CD14-positive monocyte (primary cell): ENCODE measurements at regions not wholly inside any gene's neighbourhood (a gene's known extent, or its start where the extent isn't known, plus 50 kb on each side); places are given as distances from the start of the nearest gene placed in this dataset.

Experiments used
- DNase-seq, 3 donors: peaks; one replicate each; pipeline ENCODE4 v3.0.0-alpha.2; 2011 to 2022
- H2AFZ ChIP-seq: 2 replicates; pipeline ENCODE4 v1.6.0; 2012; ENCODE audit warnings: mild to moderate bottlenecking, low read depth, low read length, inconsistent platforms; ENCODE audit not compliant: insufficient read depth, poor library complexity, severe bottlenecking
- H3K27ac ChIP-seq, 2 donors: 1 replicate in 1 of 2; 2 replicates in 1 of 2; pipeline ENCODE4 v1.5.1; 2012 to 2013; ENCODE audit warnings: low read length in 2 of 2, control low read depth in 1 of 2, inconsistent platforms in 1 of 2, low read depth in 1 of 2, mild to moderate bottlenecking in 1 of 2
- H3K27me3 ChIP-seq, 2 donors: one replicate each; pipeline versions ENCODE4 v1.6.0 to v1.6.1; 2011 to 2013; ENCODE audit warnings: low read length in 2 of 2; ENCODE audit not compliant: control insufficient read depth in 2 of 2, insufficient read depth in 2 of 2
- H3K36me3 ChIP-seq, 2 donors: replicated peaks in 1 of 2; 1 replicate in 1 of 2; 2 replicates in 1 of 2; pipeline versions ENCODE4 v1.5.1 to v1.6.1; 2012 to 2013; ENCODE audit warnings: low read length in 2 of 2, control low read depth in 1 of 2, inconsistent platforms in 1 of 2, mild to moderate bottlenecking in 1 of 2; ENCODE audit not compliant: insufficient read depth in 2 of 2, control insufficient read depth in 1 of 2
- H3K4me1 ChIP-seq, 2 donors: 1 replicate in 1 of 2; 2 replicates in 1 of 2; pipeline versions ENCODE4 v1.5.1 to v1.6.1; 2012 to 2013; ENCODE audit warnings: low read length in 2 of 2, control low read depth in 1 of 2, inconsistent platforms in 1 of 2, mild to moderate bottlenecking in 1 of 2, moderate library complexity in 1 of 2; ENCODE audit not compliant: insufficient read depth in 2 of 2, control insufficient read depth in 1 of 2
- H3K4me2 ChIP-seq: replicated peaks from 2 replicates; pipeline ENCODE3; 2012; ENCODE audit warnings: low read length, moderate library complexity, mild to moderate bottlenecking; ENCODE audit not compliant: poor library complexity, severe bottlenecking; ENCODE audit errors: extremely low read depth
- H3K4me3 ChIP-seq, 3 experiments: fragments of 200-600 bp in 1 of 3; sonication (generic) in 1 of 3; replicated peaks in 1 of 3; 1 replicate in 2 of 3; 2 replicates in 1 of 3; pipeline ENCODE4 v1.5.1; 2011 to 2013; ENCODE audit warnings: low read length in 3 of 3, mild to moderate bottlenecking in 3 of 3, control low read depth in 2 of 3, low read depth in 2 of 3, inconsistent platforms in 1 of 3, moderate library complexity in 1 of 3
- H3K79me2 ChIP-seq: 2 replicates; pipeline ENCODE4 v1.6.0; 2012; ENCODE audit warnings: mild to moderate bottlenecking, control low read depth, inconsistent platforms, low read length, moderate library complexity; ENCODE audit not compliant: insufficient read depth
- H3K9ac ChIP-seq: 2 replicates; pipeline ENCODE4 v1.6.0; 2017; ENCODE audit warnings: low read length, mild to moderate bottlenecking; ENCODE audit not compliant: insufficient read depth, poor library complexity, severe bottlenecking
- H3K9me3 ChIP-seq, 2 donors: replicated peaks in 1 of 2; 1 replicate in 1 of 2; 2 replicates in 1 of 2; pipeline versions ENCODE4 v1.5.1 to v1.6.1; 2012 to 2013; ENCODE audit warnings: low read length in 2 of 2, control low read depth in 1 of 2; ENCODE audit not compliant: control insufficient read depth in 1 of 2, insufficient read depth in 1 of 2
- H4K20me1 ChIP-seq: 2 replicates; pipeline ENCODE4 v1.6.0; 2012; ENCODE audit warnings: mild to moderate bottlenecking, low read length, control low read depth, moderate library complexity; ENCODE audit not compliant: insufficient read depth
- H3K27ac Mint-ChIP-seq, 7 donors: one replicate each; pipeline ENCODE4 v1.8.0; 2020; ENCODE audit warnings: mild to moderate bottlenecking in 7 of 7, mixed read lengths in 7 of 7, moderate library complexity in 6 of 7, inconsistent platforms in 2 of 7
- H3K27me3 Mint-ChIP-seq, 3 donors: one replicate each; pipeline ENCODE4 v1.8.0; 2021 to 2022; ENCODE audit warnings: low read depth in 3 of 3, mild to moderate bottlenecking in 3 of 3, mixed read lengths in 3 of 3, moderate library complexity in 3 of 3, inconsistent platforms in 1 of 3
- H3K36me3 Mint-ChIP-seq, 2 donors: one replicate each; pipeline ENCODE4 v1.8.0; 2020; ENCODE audit warnings: mixed read lengths in 2 of 2, inconsistent platforms in 1 of 2, mild to moderate bottlenecking in 1 of 2
- H3K4me1 Mint-ChIP-seq: one replicate; pipeline ENCODE4 v1.8.0; 2020; ENCODE audit warnings: mild to moderate bottlenecking, mixed read lengths
- H3K4me3 Mint-ChIP-seq, 2 donors: one replicate each; pipeline ENCODE4 v1.8.0; 2020; ENCODE audit warnings: mild to moderate bottlenecking in 2 of 2, mixed read lengths in 2 of 2, moderate library complexity in 1 of 2
- H3K9me3 Mint-ChIP-seq, 7 donors: one replicate each; pipeline ENCODE4 v1.8.0; 2020 to 2022; ENCODE audit warnings: mixed read lengths in 7 of 7, mild to moderate bottlenecking in 6 of 7, moderate library complexity in 6 of 7, inconsistent platforms in 2 of 7
- WGBS: methylation state at CpG from one replicate; pipeline ENCODE4 v1.1.5; 2013; ENCODE audit warnings: missing lambda C conversion rate; ENCODE audit not compliant: insufficient coverage; 5-methylcytosine and 5-hydroxymethylcytosine counted together
- intact Hi-C, 2 donors: fragments of 100-400 bp; cut with micrococcal nuclease; formaldehyde crosslinking; loops; one replicate each; pipeline versions ENCODE4 v1.15.0 to v1.15.1; 2023
- TF ChIP-seq, protein P1 (sequence below): fragments of 200-600 bp; IDR thresholded peaks from one replicate; pipeline ENCODE4 v1.8.0; 2022; ENCODE audit warnings: antibody characterized with exemption, mild to moderate bottlenecking

DNA sequence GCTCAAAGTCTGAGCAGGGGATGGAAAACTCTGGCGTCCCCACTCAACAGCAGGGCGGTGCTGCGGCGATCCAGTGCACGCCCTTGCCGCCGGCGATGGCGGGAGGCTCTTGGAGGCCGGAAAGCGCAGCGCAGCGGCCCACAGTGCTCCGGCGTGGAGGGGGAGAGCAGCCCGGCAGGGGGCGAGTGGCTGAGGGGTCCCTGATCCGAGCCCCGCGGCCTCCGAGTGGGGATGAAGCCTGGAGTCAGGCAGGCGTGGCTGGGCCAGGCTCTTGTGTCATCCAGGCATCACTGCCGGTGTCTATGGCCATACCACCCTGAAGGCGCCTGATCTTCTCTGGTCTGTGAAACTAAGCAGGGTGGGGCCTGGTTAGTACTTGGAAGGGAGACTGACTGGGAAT, 183.1 kb downstream of the ALG10 start:
- Histone ChIP-seq H3K9me3 (peaks cover 36 to 60% of the 10 kb centered on the region in 2 donors), H4K20me1 (no peaks in the 10 kb centered on the region), H3K36me3 (no peaks in the 10 kb centered on the region), H3K4me3 (no peak overlapping the region), H3K9ac (no peak overlapping the region), H2AFZ (no peak overlapping the region), H3K4me2 (no peak overlapping the region), H3K27ac (no peak overlapping the region), H3K79me2 (no peaks in the 10 kb centered on the region), H3K4me1 (no peaks in the 10 kb centered on the region), H3K27me3 (no peaks in the 10 kb centered on the region)
- Mint-ChIP-seq H3K9me3 (peaks cover 26 to 71% (median 50%) of the 10 kb centered on the region in 7 donors), H3K27ac (peak overlapping the region in 1 of 7 donors; percentile 44), H3K4me1 (no peaks in the 10 kb centered on the region), H3K4me3 (no peak overlapping the region), H3K36me3 (no peaks in the 10 kb centered on the region), H3K27me3 (peaks cover 0 to 3% (median 0%) of the 10 kb centered on the region in 3 donors)
- WGBS, result 92% methylated on average over 23 of the region's 24 CpGs
- intact Hi-C loops, result no loop called here
- TF ChIP-seq, protein P1, sequence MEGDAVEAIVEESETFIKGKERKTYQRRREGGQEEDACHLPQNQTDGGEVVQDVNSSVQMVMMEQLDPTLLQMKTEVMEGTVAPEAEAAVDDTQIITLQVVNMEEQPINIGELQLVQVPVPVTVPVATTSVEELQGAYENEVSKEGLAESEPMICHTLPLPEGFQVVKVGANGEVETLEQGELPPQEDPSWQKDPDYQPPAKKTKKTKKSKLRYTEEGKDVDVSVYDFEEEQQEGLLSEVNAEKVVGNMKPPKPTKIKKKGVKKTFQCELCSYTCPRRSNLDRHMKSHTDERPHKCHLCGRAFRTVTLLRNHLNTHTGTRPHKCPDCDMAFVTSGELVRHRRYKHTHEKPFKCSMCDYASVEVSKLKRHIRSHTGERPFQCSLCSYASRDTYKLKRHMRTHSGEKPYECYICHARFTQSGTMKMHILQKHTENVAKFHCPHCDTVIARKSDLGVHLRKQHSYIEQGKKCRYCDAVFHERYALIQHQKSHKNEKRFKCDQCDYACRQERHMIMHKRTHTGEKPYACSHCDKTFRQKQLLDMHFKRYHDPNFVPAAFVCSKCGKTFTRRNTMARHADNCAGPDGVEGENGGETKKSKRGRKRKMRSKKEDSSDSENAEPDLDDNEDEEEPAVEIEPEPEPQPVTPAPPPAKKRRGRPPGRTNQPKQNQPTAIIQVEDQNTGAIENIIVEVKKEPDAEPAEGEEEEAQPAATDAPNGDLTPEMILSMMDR, result no peak
- no peak for DNase-seq

DNA sequence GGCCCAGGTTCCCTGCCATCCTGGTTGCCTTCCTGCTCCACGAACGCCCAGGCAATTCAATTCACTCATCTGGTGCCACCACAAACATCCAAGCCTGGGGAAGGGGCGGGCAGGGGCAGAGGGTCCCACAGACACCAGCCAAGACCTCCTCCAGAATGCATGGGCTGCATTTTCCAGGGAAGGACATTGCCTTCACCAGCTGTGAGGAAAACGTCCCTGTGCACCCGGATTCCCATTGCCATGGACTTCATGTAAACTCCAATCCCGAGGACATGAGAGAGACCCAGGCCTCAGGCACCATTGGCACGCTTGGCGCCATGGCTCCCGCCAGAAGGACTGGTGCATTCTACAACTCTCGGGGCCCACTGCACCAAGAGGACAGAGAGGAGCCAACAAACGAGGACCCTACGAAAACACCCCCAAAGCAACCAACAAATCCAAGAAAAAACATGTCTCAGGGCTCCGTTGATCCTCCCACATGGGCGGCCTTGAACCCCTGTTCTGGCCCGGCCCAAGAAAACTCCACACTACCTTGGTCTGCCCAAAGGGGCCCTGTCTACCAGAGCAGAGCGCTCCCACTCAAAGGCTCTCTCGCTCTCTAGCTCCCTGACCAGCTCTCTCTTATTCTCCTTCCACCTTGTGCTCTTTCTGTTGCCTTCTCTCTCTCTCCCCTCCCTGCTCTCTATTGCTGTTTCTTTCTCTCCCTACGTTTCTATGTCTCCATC, 183.9 kb downstream of the ALG10 start:
- H3K27me3 Mint-ChIP-seq, result peaks cover 0 to 5% (median 0%) of the 10 kb centered on the region in 3 donors
- H3K4me1 Mint-ChIP-seq, result no peaks in the 10 kb centered on the region
- H3K36me3 Mint-ChIP-seq, result no peaks in the 10 kb centered on the region
- no peaks in the 10 kb centered on the region for H3K27me3 ChIP-seq
- H3K79me2 ChIP-seq, result no peaks in the 10 kb centered on the region
- WGBS, result 85% methylated on average over 17 of the region's 18 CpGs
- H3K9me3 Mint-ChIP-seq, result peaks cover 30 to 70% (median 57%) of the 10 kb centered on the region in 7 donors
- peaks cover 40 to 68% of the 10 kb centered on the region in 2 donors for H3K9me3 ChIP-seq
- no peak overlapping the region for H3K4me3 Mint-ChIP-seq
- no peak overlapping the region for H3K27ac ChIP-seq
- no peak overlapping the region for H2AFZ ChIP-seq
- H3K4me2 ChIP-seq, result no peak overlapping the region
- TF ChIP-seq, protein P1, result no peak
- H3K36me3 ChIP-seq, result no peaks in the 10 kb centered on the region
- H3K9ac ChIP-seq, result no peak overlapping the region
- no peak for DNase-seq
- H3K4me1 ChIP-seq, result no peaks in the 10 kb centered on the region
- intact Hi-C loops, result no loop called here
- no peak overlapping the region for H3K27ac Mint-ChIP-seq
- H3K4me3 ChIP-seq, result no peak overlapping the region
- H4K20me1 ChIP-seq, result no peaks in the 10 kb centered on the region
